H1 (cell line): ENCODE measurements at regions not wholly inside any gene's neighbourhood (a gene's known extent, or its start where the extent isn't known, plus 50 kb on each side); places are given as distances from the start of the nearest gene placed in this dataset.

Source experiments
- CTCF ChIA-PET: fragments of 300-600 bp; sonication (Branson Sonifier 250); formaldehyde crosslinking; loops from one replicate; lab custom pipeline; 2021; ENCODE audit not compliant: partially characterized antibody; lab: Charles Lee
- POLR2A ChIA-PET: fragments of 300-600 bp; sonication (Branson Sonifier 250); formaldehyde crosslinking; loops from one replicate; lab custom pipeline; 2021; ENCODE audit warnings: inconsistent platforms; ENCODE audit not compliant: partially characterized antibody; lab: Charles Lee
- DNase-seq, 2 experiments: peaks; one replicate each; pipeline versions ENCODE4 v3.0.0 to v3.0.0-alpha.2; 2010 to 2022; ENCODE audit warnings: low spot score in 2 of 2, low read depth in 1 of 2, mixed read lengths in 1 of 2
- FAIRE-seq: peaks from 2 replicates; lab custom pipeline; 2011; peaks lifted over from hg19 to GRCh38; lab: Jason Lieb, UNC
- H2AFZ ChIP-seq: 2 replicates; pipeline ENCODE4 v1.8.1; 2012; ENCODE audit warnings: low read length, inconsistent platforms
- H2AK5ac ChIP-seq: 2 replicates; pipeline ENCODE4 v1.6.1; 2013; ENCODE audit warnings: low read depth, low read length
- H2BK120ac ChIP-seq: replicated peaks from 2 replicates; pipeline ENCODE3; 2013; ENCODE audit warnings: low read depth, low read length, inconsistent platforms
- H2BK12ac ChIP-seq: 2 replicates; pipeline ENCODE4 v1.6.1; 2013; ENCODE audit warnings: low read depth, low read length
- H2BK15ac ChIP-seq: 2 replicates; pipeline ENCODE4 v1.6.1; 2013; ENCODE audit warnings: low read length
- H2BK20ac ChIP-seq: 2 replicates; pipeline ENCODE4 v1.6.1; 2013; ENCODE audit warnings: low read length
- H2BK5ac ChIP-seq: 2 replicates; pipeline ENCODE4 v1.6.1; 2013; ENCODE audit warnings: low read depth, low read length
- H3K14ac ChIP-seq: 2 replicates; pipeline ENCODE4 v1.6.1; 2013; ENCODE audit warnings: inconsistent platforms; ENCODE audit not compliant: insufficient read length
- H3K18ac ChIP-seq: 2 replicates; pipeline ENCODE4 v1.6.1; 2013; ENCODE audit warnings: low read length; ENCODE audit errors: extremely low read depth
- H3K23ac ChIP-seq: 2 replicates; pipeline ENCODE4 v1.6.1; 2013; ENCODE audit warnings: inconsistent platforms; ENCODE audit not compliant: insufficient read length
- H3K23me2 ChIP-seq: 2 replicates; pipeline ENCODE4 v1.6.1; 2013; ENCODE audit warnings: low read depth, low read length
- H3K27ac ChIP-seq: 2 replicates; pipeline ENCODE4 v1.6.1; 2011; ENCODE audit warnings: low read depth, low read length, inconsistent platforms
- H3K27me3 ChIP-seq, 4 experiments: replicated peaks in 1 of 4; 1 replicate in 1 of 4; 2 replicates in 3 of 4; pipeline versions ENCODE4 v1.6.1 to v1.8.1; 2011 to 2013; ENCODE audit warnings: low read length in 3 of 4, mild to moderate bottlenecking in 3 of 4, inconsistent platforms in 2 of 4, mixed read lengths in 2 of 4, moderate library complexity in 1 of 4; ENCODE audit not compliant: control insufficient read depth in 3 of 4, insufficient read depth in 3 of 4; ENCODE audit errors: extremely low read depth in 1 of 4
- H3K36me3 ChIP-seq, 4 experiments: 2 replicates each; pipeline versions ENCODE4 v1.6.1 to v1.8.1; 2011 to 2013; ENCODE audit warnings: mild to moderate bottlenecking in 4 of 4, low read length in 3 of 4, moderate library complexity in 2 of 4, control low read depth in 1 of 4, inconsistent platforms in 1 of 4; ENCODE audit not compliant: insufficient read depth in 4 of 4, control insufficient read depth in 2 of 4
- H3K4ac ChIP-seq: replicated peaks from 2 replicates; pipeline ENCODE3; 2013; ENCODE audit warnings: low read length, low read depth, mixed read lengths, inconsistent platforms; ENCODE audit not compliant: insufficient read length
- H3K4me1 ChIP-seq, 4 experiments: replicated peaks in 1 of 4; 1 replicate in 1 of 4; 2 replicates in 3 of 4; pipeline versions ENCODE4 v1.6.1 to v1.8.1; 2011 to 2013; ENCODE audit warnings: low read length in 3 of 4, inconsistent platforms in 2 of 4, mixed read lengths in 1 of 4; ENCODE audit not compliant: insufficient read depth in 4 of 4, control insufficient read depth in 3 of 4
- H3K4me2 ChIP-seq, 2 experiments: 2 replicates each; pipeline versions ENCODE4 v1.6.1 to v1.8.1; 2011 to 2013; ENCODE audit warnings: low read depth in 2 of 2, low read length in 2 of 2, control low read depth in 1 of 2, inconsistent platforms in 1 of 2, mild to moderate bottlenecking in 1 of 2; ENCODE audit not compliant: insufficient read depth in 1 of 2
- H3K4me3 ChIP-seq, 4 experiments: fragments of 200-600, 300-600 bp in 1 of 4; sonication (generic), shearing (Covaris generic), sonication (Bioruptor Twin) in 1 of 4; 2 replicates each; pipeline versions ENCODE4 v1.5.1 to v1.8.1; 2011 to 2016; ENCODE audit warnings: low read length in 4 of 4, low read depth in 3 of 4, control low read depth in 2 of 4, inconsistent platforms in 2 of 4, mild to moderate bottlenecking in 2 of 4, mixed read lengths in 1 of 4, moderate library complexity in 1 of 4; ENCODE audit not compliant: insufficient read depth in 2 of 4; ENCODE audit errors: extremely low read depth in 1 of 4
- H3K56ac ChIP-seq: replicated peaks from 2 replicates; pipeline ENCODE3; 2013; ENCODE audit warnings: low read depth, mild to moderate bottlenecking, mixed read lengths, low read length, inconsistent platforms; ENCODE audit not compliant: insufficient read length
- H3K79me1 ChIP-seq: 2 replicates; pipeline ENCODE4 v1.6.1; 2013; ENCODE audit warnings: low read depth, low read length, control low read depth
- H3K79me2 ChIP-seq, 2 experiments: 2 replicates each; pipeline versions ENCODE4 v1.6.1 to v1.8.1; 2012 to 2013; ENCODE audit warnings: low read length in 2 of 2, mild to moderate bottlenecking in 2 of 2, inconsistent platforms in 1 of 2; ENCODE audit not compliant: insufficient read depth in 2 of 2, control insufficient read depth in 1 of 2
- H3K9ac ChIP-seq, 4 experiments: replicated peaks in 1 of 4; 1 replicate in 1 of 4; 2 replicates in 3 of 4; pipeline versions ENCODE4 v1.6.1 to v1.8.1; 2011 to 2013; ENCODE audit warnings: low read depth in 3 of 4, low read length in 3 of 4, control low read depth in 2 of 4, mild to moderate bottlenecking in 2 of 4, moderate library complexity in 2 of 4, inconsistent platforms in 1 of 4; ENCODE audit errors: extremely low read depth in 1 of 4
- H3K9me3 ChIP-seq, 2 experiments: 2 replicates each; pipeline versions ENCODE4 v1.6.1 to v1.8.1; 2012 to 2013; ENCODE audit warnings: mild to moderate bottlenecking in 2 of 2, moderate library complexity in 2 of 2, control low read depth in 1 of 2, inconsistent platforms in 1 of 2, low read depth in 1 of 2, low read length in 1 of 2, mixed read lengths in 1 of 2; ENCODE audit not compliant: insufficient read depth in 2 of 2
- H4K20me1 ChIP-seq, 2 experiments: replicated peaks in 1 of 2; 2 replicates each; pipeline versions ENCODE3 to v1.8.1; 2011 to 2013; ENCODE audit warnings: inconsistent platforms in 2 of 2, low read length in 2 of 2, mild to moderate bottlenecking in 1 of 2; ENCODE audit not compliant: insufficient read depth in 2 of 2, control insufficient read depth in 1 of 2
- H4K5ac ChIP-seq: 2 replicates; pipeline ENCODE4 v1.6.1; 2013; ENCODE audit warnings: low read length, low read depth, mixed read lengths, inconsistent platforms; ENCODE audit not compliant: insufficient read length
- H4K8ac ChIP-seq: 2 replicates; pipeline ENCODE4 v1.8.0; 2013; ENCODE audit warnings: mild to moderate bottlenecking, moderate library complexity, low read length, inconsistent platforms; ENCODE audit not compliant: insufficient read depth; ENCODE audit errors: extremely low read depth
- H4K91ac ChIP-seq: replicated peaks from 2 replicates; pipeline ENCODE3; 2013; ENCODE audit warnings: low read length, mixed read lengths, inconsistent platforms; ENCODE audit not compliant: insufficient read length
- ATF2 ChIP-seq: IDR thresholded peaks from 2 replicates; pipeline ENCODE4 v1.6.1; 2012; ENCODE audit warnings: low read length, inconsistent platforms
- BACH1 ChIP-seq: IDR thresholded peaks from 2 replicates; pipeline ENCODE4 v1.6.1; 2012; ENCODE audit warnings: low read length, improper control_type of control experiment
- CBX8 ChIP-seq: fragments of 300-800, 300-1000 bp; sonication (generic); IDR thresholded peaks from 2 replicates; pipeline ENCODE4 v1.7.1; 2016; ENCODE audit warnings: low read depth, low read length, borderline replicate concordance
- CREB1 ChIP-seq: IDR thresholded peaks from 2 replicates; pipeline ENCODE4 v1.6.1; 2012; ENCODE audit warnings: inconsistent platforms
- EP300 ChIP-seq, 2 experiments: IDR thresholded peaks; 1 replicate in 1 of 2; 2 replicates in 1 of 2; pipeline ENCODE4 v1.6.1; 2011 to 2012; ENCODE audit warnings: low read depth in 2 of 2, low read length in 2 of 2, mild to moderate bottlenecking in 2 of 2, borderline replicate concordance in 1 of 2, inconsistent platforms in 1 of 2, moderate library complexity in 1 of 2
- KDM5A ChIP-seq: fragments of 200-600 bp; IDR thresholded peaks from 2 replicates; pipeline ENCODE4 v1.7.1; 2012; ENCODE audit warnings: mild to moderate bottlenecking, low read length, inconsistent platforms, mixed read lengths
- RAD21 ChIP-seq, 2 experiments: IDR thresholded peaks in 1 of 2; conservative IDR thresholded peaks in 1 of 2; 2 replicates each; pipeline ENCODE4 v1.6.1; 2011; ENCODE audit warnings: low read depth in 2 of 2, low read length in 2 of 2, improper control_type of control experiment in 1 of 2, inconsistent platforms in 1 of 2, mild to moderate bottlenecking in 1 of 2, moderate library complexity in 1 of 2
- SIRT6 ChIP-seq: IDR thresholded peaks from one replicate; pipeline ENCODE4 v1.7.1; 2012; ENCODE audit warnings: low read length, inconsistent platforms
- SIX5 ChIP-seq: IDR thresholded peaks from 2 replicates; pipeline ENCODE4 v1.6.1; 2011; ENCODE audit warnings: mild to moderate bottlenecking, low read depth, low read length
- SUZ12 ChIP-seq: fragments of 200-600 bp; sonication (generic); IDR thresholded peaks from 2 replicates; pipeline ENCODE4 v1.6.1; 2012; ENCODE audit warnings: mild to moderate bottlenecking, inconsistent platforms, low read length, moderate library complexity, mixed read lengths
- TAF7 ChIP-seq: optimal IDR thresholded peaks from 2 replicates; pipeline ENCODE3; 2011; ENCODE audit warnings: low read depth, mild to moderate bottlenecking, inconsistent platforms, low read length, moderate library complexity, borderline replicate concordance
- TEAD4 ChIP-seq: IDR thresholded peaks from 2 replicates; pipeline ENCODE4 v1.6.1; 2012; ENCODE audit warnings: low read depth, low read length, inconsistent platforms, mixed read lengths
- YY1 ChIP-seq: IDR thresholded peaks from 2 replicates; pipeline ENCODE4 v1.6.1; 2011; ENCODE audit warnings: low read depth, mild to moderate bottlenecking, low read length
- WGBS, 2 experiments: shearing (Covaris generic) in 1 of 2; methylation state at CpG; one replicate each; pipeline versions ENCODE4 v1.1.6 to v1.1.7; 2013 to 2015; ENCODE audit warnings: low lambda C conversion rate in 2 of 2, mixed read lengths in 2 of 2, inconsistent platforms in 1 of 2, low coverage in 1 of 2, missing lambda C conversion rate in 1 of 2; ENCODE audit not compliant: insufficient replicate concordance in 2 of 2, insufficient coverage in 1 of 2, insufficient read length in 1 of 2; ENCODE audit errors: extremely low coverage in 1 of 2, missing lambda C conversion rate in 1 of 2; 5-methylcytosine and 5-hydroxymethylcytosine counted together

GRCh38 chr3:101146946-101147345 lies 153.7 kb upstream of the ABI3BP start:
- no peak overlapping the region for H3K56ac ChIP-seq
- no peaks in the 10 kb centered on the region for H3K36me3 ChIP-seq
- H3K4me3 ChIP-seq = no peak overlapping the region
- no peak overlapping the region for H2BK12ac ChIP-seq
- no peak overlapping the region for H2AFZ ChIP-seq
- no peak overlapping the region for H4K8ac ChIP-seq
- no peak overlapping the region for H3K27ac ChIP-seq
- DNase-seq (no peak), FAIRE-seq (no peak)
- ChIA-PET CTCF (interaction anchor here (1.2 to 1.6 kb wide), 2 partner anchors 18 to 256 kb away, joined by 3 to 5 read pairs; no protein-coding TSS in a partner anchor), POLR2A (no interaction called here)
- no peak overlapping the region for H2AK5ac ChIP-seq
- no peak overlapping the region for H3K18ac ChIP-seq
- H3K23me2 ChIP-seq = no peaks in the 10 kb centered on the region
- H2BK5ac ChIP-seq = no peak overlapping the region
- H3K14ac ChIP-seq = no peak overlapping the region
- no peaks in the 10 kb centered on the region for H3K27me3 ChIP-seq
- no peaks in the 10 kb centered on the region for H3K79me2 ChIP-seq
- no peak overlapping the region for H2BK15ac ChIP-seq
- H3K23ac ChIP-seq = no peak overlapping the region
- no peaks in the 10 kb centered on the region for H4K20me1 ChIP-seq
- H3K79me1 ChIP-seq = no peaks in the 10 kb centered on the region
- H3K9ac ChIP-seq = no peak overlapping the region
- H2BK120ac ChIP-seq = no peak overlapping the region
- H4K91ac ChIP-seq = no peak overlapping the region
- no peak overlapping the region for H3K4me2 ChIP-seq
- no peaks in the 10 kb centered on the region for H3K9me3 ChIP-seq
- no peak overlapping the region for H3K4ac ChIP-seq
- H3K4me1 ChIP-seq = no peaks in the 10 kb centered on the region
- 94% methylated on average over 2 of the region's 2 CpGs; no CpG with 5 or more reads in 1 of the 2 experiments for WGBS, 2 experiments
- H4K5ac ChIP-seq = no peak overlapping the region
- TF ChIP-seq YY1 = no peak
- TF ChIP-seq CREB1 = no peak
- TF ChIP-seq EP300 (IDR thresholded peaks at IDR 0.05; ENCODE audit: borderline replicate concordance in 1 of 2, low read depth in 2 of 2, low read length in 2 of 2) = no peak
- no peak for TF ChIP-seq SUZ12
- TF ChIP-seq TEAD4 = no peak
- no peak for TF ChIP-seq BACH1
- TF ChIP-seq TAF7 = no peak
- TF ChIP-seq SIRT6 = no peak
- no peak for TF ChIP-seq SIX5
- TF ChIP-seq KDM5A = no peak
- no peak for TF ChIP-seq RAD21 (IDR thresholded peaks at IDR 0.05 in 1 of 2, conservative IDR thresholded peaks at IDR 0.05 in 1 of 2; ENCODE audit: low read depth in 2 of 2, low read length in 2 of 2)
- no peak for TF ChIP-seq CBX8
- no peak for TF ChIP-seq ATF2
- TF ChIP-seq, all 59 proteins: peak for 0
- H2BK20ac ChIP-seq = no peak overlapping the region
